Right lobe of liver (tissue), 4 donors: ENCODE measurements at regions not wholly inside any gene's neighbourhood (a gene's known extent, or its start where the extent isn't known, plus 50 kb on each side); places are given as distances from the start of the nearest gene placed in this dataset.

Experiments
- POLR2A ChIP-seq: fragments of 450-650 bp; IDR thresholded peaks from one replicate; pipeline ENCODE4 v1.6.1; 2017; ENCODE audit warnings: antibody characterized with exemption, mild to moderate bottlenecking
- TF ChIP-seq, protein P1 (sequence below), 4 donors: fragments of 200-600 bp in 3 of 4; fragments of 450-650 bp in 1 of 4; IDR thresholded peaks; one replicate each; pipeline versions ENCODE4 v1.5.1 to v1.8.0; 2016 to 2022; ENCODE audit warnings: antibody characterized with exemption in 4 of 4, mild to moderate bottlenecking in 2 of 4
- donor health status: DM: no; HTN: no; CAD: no.
- donor health status: DM: no; HTN: no; CAD: no.
- donor health status: DM: no; HTN: yes; CAD: no.

DNA sequence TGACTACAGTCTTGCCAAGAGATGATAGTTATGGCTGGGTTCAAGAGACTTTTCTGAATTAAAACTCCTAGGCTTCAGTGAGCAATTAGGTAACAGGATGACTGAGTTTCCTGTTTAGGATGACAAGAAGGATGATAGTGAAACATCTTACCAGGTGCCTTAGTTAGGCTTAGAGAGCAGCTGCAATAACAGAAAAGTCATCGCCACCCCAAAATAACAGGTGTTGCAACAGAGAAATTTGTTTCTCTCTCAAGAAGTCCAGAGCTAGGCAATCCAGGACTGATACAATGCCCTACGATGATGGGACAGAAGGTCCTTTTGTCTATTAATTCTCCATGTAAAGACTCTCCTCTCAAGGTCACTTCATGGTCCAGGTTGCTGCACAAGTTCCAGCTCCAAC lies 361.8 kb downstream of the CAAP1 start:
- TF ChIP-seq, protein P1, sequence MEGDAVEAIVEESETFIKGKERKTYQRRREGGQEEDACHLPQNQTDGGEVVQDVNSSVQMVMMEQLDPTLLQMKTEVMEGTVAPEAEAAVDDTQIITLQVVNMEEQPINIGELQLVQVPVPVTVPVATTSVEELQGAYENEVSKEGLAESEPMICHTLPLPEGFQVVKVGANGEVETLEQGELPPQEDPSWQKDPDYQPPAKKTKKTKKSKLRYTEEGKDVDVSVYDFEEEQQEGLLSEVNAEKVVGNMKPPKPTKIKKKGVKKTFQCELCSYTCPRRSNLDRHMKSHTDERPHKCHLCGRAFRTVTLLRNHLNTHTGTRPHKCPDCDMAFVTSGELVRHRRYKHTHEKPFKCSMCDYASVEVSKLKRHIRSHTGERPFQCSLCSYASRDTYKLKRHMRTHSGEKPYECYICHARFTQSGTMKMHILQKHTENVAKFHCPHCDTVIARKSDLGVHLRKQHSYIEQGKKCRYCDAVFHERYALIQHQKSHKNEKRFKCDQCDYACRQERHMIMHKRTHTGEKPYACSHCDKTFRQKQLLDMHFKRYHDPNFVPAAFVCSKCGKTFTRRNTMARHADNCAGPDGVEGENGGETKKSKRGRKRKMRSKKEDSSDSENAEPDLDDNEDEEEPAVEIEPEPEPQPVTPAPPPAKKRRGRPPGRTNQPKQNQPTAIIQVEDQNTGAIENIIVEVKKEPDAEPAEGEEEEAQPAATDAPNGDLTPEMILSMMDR (IDR thresholded peaks at IDR 0.05) = no peak
- TF ChIP-seq POLR2A = no peak
